Umbilical cord (tissue), 1 donor: ENCODE measurements at regions not wholly inside any gene's neighbourhood (a gene's known extent, or its start where the extent isn't known, plus 50 kb on each side); places are given as distances from the start of the nearest gene placed in this dataset.
"Not testable (repeated sequence)": the region's sequence is repeated elsewhere in the genome, so short reads cannot be mapped to it uniquely, and the experiment has no call there.

Source experiments
- DNase-seq: peaks from one replicate; pipeline ENCODE4 v3.0.0-alpha.2; 2015; ENCODE audit warnings: low spot score

DNA sequence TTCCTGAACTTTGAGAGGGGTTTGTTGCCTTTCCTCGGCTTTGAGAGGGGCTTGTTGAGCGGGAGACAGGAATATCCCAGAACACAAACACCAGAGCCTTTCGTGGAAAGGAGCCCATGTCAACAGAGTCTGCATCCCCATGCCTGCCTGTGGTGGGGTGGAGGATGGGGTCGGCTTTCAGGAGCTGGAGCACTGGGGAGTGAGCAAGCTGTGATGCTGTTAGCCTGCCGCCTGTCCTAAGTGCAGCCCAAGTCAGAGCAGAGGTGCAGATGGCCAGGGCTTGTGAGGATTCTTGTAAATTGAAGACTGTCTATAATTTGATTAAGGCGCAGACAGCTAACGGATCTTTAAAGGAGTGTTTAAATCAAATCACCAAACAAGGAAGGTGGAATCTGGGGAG lies 103.3 kb upstream of the ANK2 start:
- DNase-seq = no peak

DNA sequence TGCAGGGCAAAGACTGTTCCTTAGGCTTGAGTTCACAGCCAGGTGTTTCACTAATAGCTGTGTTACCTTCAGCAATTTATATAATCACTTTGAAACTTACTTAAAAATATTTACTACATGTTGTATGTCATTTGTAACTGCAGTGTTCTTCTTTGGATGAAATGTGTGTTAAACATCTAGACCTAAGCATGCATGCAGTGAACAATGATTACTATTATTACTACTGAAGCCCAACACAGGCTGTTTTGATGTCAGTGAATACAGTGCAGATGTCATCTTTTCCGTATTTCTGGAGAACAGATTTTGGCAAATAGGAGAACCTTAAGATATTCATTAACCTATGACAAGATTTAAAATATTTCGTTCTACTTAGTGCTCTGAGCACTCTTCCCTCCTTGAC lies 101.8 kb upstream of the ANK2 start:
- no peak for DNase-seq

DNA sequence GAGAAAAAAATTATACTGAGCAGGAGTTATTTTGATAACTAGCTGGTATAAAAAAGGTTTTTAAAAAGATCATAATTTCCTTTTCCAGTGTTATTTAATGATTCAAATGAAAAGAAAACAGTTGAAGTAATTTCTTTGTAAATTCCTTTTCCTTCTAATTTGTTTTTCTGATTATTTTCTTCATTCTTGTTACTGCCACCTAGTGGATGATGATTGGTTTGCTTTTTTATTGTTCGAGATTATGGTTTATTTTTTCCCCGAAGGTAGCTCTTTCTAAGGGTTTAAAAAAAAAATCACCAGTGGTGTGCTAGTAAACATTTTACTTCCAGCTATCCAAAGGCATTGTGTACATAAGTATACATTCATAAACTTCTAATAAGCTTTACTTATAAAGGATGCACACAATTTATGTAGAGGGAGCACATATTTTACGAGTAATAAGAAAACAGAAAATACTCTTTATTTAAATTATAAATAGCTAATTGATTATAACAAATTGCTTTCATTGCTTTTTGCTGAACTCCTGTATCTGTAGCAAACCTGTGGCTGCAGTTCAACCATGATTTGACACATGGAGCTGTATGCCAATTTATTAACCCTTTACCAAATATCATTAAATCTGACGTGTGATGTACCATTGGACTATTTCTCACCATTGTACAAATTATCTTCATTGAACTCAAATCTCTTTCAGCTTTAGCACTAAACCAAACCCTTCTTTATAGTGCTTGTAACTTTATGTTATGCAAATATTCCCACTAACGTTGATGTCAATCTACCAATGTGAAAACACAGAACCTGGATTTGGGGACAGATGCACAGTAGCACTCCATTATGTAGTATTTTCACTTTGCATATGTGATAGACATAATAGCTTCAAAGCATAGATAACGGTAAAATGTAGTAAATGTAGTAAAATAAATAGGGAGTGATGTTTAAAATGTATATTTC lies 97.8 kb upstream of the ANK2 start:
- DNase-seq = no peak

DNA sequence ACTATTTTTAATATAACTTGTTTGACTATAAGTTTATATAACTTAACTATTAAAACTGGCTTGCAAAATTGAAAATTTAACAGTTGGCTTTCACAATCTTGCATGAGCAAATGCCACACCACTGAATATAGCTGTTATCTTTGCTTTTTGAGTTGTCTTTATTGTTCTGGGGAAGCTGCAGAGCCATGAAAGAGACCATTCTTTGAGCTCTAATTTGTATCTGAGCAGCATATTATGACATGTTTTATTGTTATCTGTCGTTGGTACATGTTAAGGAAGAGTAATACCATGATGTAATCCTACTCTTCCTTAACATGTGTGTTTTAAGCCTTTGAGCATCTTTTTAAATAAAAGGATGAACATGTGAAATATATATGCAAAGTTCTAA lies 97.1 kb upstream of the ANK2 start:
- DNase-seq = no peak

DNA sequence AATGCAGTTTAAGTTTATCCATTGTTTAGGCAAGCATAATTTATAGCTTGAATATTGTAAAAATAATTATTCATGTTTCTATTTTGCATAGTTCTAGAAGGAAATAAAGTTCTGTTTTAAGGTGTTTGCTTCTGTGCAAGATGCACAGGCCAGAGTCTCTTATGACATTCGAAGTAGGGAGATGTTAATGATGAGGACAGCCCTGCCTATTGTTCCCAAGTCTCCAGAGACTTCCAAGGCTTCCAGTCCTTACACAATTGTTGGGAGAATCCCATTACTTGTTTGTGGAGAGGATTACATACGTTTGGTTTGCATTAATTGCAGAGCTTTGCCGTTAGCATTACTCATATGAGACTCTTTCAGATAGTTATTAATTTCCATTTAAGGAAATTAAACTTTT lies 96.2 kb upstream of the ANK2 start:
- no peak for DNase-seq

DNA sequence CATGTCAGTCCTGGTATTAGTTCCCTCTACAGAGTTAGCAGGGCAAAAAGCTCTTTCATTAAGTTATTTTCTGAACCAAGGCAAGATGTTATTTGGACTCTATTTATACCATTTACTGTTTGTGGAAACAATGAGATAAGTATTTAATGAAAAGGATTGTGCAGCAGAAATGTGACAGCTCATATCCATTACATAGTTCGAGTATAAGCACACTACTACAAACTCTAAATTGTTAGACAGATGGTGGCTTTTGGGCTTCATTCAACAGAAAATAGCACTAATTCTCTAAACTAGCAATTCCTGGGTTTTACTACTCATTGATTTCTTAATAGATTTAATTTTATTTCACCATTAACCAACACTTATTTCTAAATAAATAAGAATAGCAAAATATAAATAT lies 95.2 kb upstream of the ANK2 start:
- DNase-seq = no peak

DNA sequence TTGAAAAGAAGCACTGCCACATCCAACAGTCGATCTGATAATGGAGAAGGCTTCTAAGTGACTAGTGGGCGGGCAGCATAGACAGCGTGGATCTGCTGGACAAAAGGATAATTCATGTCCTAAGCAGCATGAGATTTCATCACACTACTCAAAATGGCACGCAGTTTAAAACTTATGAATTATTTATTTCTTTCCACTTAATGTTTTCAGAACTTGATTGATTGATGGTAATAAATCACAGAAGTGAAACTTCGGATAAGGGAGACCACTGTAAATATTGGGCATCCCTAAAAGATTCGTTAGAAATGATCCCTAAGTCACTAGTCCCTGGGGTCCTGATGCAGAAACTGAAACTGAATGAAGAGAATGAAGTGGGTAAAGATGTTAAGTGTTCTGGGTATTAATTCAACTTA lies 93.0 kb upstream of the ANK2 start:
- DNase-seq = no peak

DNA sequence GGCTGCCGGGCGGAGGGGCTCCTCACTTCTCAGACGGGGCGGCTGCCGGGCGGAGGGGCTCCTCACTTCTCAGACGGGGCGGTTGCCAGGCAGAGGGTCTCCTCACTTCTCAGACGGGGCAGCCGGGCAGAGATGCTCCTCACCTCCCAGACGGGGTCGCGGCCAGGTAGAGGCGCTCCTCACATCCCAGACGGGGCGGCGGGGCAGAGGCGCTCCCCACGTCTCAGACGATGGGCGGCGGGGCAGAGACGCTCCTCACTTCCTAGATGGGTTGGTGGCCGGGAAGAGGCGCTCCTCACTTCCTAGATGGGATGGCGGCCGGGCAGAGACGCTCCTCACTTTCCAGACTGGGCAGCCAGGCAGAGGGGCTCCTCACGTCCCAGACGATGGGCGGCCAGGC lies 91.7 kb upstream of the ANK2 start:
- DNase-seq = not testable (repeated sequence)

DNA sequence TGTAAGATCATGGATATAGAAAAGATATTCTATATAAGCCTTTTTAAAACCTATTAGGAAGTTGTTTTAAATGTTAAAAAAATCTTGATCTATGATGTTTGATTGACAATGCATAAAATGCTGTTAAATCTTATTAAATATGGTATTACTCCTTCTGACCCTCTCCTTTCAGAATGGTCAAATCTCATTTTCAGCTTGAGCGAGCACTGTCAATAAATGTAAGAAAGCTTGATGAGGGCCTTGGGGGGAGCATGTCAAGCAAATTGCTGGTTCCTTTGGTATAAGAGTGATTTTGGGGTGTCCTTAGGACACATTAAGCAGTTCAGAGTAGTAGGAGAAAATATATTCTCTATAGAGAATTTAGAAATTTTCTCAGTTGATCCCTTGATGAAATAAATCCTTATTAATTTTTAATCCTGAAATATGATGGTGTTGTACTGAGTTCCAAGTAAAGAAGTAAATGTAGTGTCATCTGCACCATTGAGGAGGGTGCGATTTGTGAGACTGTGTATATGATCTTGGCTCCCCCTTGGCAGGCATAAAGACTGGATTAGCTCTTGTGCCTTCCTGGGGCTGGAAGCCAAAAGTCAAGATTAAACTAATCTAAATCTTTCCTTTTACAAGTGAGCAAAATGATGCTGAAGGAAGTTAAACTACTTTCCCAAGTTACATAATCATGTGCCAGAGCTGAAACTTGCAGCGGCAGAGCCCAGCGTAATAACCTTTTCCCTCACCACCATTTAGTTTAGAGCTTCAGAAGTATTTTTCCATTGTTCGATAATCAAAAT lies 82.6 kb upstream of the ANK2 start:
- peak; percentile 14 for DNase-seq

DNA sequence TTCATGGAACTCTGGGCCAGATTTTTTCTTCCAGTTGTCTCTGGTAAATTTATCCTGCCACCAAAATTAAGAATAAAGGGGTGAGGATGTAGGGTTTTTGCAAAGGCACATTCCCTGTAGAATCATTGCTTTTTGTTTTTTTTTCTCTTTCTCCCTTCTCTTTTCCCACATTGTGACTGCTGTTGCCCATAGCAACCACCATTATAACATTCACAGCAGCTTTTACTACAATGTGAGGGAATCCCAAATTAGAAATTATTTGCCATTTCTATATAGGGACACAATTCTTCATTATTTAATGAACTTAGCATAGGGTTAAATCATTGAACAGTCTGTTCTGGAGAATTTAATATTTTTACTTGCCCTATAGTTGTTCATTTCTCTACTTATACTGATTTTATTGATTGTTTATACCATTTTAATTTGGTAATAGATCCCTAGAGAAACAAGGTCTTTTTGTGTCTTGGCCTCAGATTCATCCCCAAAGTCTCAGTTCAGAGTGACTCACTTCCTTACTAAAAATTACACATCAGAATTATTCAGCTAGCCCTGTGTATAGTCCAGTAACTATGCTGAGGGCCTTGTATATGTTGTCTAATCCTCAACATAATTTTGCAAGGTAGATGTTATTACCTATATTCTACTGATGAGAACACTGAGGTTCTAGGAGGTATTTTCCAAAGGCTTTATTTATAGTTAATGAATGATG lies 80.8 kb upstream of the ANK2 start:
- DNase-seq = no peak

DNA sequence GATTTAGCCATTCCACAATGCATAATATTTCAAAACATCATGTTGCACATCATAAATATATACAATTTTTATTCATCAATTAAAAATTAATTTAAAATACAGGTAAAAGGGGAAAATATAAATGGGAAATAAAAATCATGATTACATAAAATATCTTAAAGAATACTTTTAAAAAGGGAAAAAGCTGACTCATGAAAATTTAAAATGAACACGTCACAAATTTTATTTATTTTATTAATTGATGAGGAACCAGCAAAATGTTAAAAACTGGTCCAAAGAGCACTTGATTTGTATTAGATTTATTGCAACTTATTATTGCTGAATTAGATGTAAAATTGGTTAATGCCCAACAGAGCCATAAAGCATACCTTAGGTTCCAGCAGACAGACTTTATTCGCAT lies 78.5 kb upstream of the ANK2 start:
- no peak for DNase-seq

DNA sequence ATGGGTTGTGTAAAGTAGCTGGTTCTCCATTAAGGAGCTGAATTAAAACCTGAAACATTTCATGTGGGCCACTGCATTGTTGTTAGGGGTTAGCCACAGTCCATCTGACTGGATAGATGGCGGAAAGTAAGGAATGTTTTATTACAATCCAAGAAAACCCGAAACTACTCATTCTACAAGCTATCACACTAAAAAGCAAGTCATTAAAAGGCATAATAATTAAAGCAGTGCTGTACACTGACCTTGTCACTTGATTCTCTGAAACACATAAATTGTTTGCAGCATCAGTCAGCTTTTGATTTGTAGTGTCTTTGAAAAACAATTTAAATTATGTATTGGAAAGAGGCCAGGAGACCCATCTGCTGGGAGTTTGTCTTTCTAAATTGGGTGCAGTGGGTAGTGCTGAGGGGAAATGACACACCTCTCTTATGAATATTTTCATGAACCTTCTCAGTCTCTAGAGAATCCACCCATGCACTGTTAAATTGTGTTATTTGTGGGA lies 75.7 kb upstream of the ANK2 start:
- DNase-seq = no peak

DNA sequence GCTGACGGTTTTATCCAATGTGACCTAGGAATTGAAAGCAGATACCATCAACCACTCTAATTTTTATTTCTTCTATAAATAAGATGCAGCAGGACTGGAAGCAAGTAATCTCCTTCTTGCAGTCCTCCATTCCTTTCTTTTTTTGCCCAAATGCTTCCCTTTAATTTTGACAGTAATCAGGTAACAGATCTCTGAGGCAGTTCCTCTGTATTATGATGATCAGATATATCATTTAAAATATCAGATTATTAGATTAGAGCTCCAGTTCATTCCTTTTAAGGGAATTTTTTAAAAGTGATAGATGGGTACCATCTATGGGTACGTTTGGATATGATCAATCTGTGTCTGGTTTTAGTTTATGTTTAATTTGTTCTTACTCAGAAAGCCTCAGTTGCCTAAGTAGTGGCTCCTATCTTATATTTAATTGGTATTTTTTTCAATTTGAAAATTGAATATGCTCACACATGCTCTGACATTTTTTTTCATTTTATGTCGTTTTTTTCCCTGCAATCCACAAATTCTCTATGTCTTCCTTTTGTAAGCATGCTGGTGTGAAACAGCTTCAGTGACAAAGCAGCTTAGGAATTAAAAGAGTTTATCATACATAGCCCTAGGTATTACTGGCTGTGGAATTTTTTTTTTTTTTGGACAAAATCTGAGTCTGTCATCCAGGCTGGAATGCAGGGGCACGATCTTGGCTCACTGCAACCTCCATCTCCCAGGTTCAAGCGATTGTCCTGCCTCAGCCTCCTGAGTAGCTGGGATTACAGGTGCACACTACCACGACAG lies 73.7 kb upstream of the ANK2 start:
- DNase-seq = no peak

DNA sequence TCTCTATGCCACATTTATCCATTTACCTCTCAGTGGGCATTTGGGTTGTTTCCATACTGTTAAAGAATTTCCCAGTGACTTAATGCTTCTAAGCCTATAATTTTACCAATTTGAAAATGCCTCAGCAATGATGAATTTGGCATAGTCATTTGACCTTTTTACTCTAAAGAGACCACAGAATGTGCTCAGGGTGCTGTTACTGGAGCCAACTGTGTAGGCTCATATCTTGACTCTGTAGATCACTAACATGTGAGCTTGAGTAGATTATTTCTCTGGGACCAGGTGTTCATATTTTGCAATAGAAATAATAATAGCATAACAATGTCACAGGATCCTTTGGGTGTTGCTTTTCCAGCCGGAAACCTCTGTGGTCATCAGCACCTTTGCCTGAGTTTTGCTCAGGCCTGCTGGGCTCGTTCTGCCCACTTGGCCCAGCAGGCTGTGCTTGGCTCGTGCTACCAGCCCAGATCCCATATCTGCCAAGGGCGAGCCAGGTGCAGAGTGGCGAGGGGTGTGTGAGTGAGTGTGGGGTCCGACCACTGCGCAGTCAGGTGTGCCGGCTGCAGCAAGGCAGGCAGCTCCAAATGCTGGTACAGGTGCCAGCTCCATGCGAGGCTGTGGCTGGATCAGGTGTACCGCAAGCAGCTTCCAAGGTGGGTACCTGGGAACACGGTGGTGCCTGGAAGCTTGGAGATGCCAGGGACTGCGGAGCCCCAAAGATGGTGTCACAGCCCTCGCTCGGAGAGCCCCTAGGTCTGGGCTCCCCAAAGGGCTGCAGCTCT lies 70.6 kb upstream of the ANK2 start:
- DNase-seq = no peak

DNA sequence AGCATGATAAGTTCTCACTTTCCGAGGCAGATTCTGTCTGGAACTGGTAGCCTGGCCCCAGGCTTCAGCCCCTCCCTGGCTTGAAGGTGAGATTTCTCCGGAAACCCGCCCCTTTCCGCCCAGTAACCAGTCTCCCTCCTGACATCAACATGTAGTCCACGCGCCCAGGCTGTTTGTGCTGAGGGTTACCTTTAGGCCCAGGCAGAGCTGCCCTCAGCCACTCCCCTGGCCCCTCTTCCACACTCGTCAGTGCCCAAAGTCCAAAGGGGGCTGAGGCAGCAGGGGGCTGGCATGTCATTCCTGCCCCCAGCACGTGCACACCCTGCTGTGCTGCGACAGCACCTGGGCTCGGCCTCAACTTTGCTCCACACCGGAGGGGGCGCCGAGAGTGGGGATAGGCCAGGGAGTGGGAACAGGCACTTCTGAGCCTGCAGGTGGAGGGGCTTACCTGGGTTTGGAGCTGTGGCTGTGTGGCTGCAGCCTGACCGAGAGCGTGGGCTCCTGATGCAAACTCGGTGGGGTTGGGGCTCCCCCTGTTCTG lies 69.5 kb upstream of the ANK2 start:
- DNase-seq = no peak

DNA sequence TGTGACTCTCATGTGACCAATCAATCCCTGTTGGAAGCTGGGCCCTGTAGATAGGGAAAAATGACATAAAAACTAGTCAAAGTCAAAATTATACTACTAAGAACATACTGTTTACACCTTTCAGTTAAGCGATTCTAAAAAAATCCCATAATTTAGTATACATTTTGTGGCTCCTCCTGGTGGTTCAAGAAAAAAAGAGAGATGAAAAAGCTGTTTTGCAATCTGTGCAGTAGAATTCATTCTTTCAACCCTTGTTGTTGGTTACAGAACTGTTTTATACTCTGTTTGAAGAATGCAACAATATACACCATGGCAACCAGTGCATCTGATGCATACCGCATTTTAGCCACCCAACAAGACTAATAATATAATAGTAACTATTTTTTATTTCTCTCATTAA lies 66.8 kb upstream of the ANK2 start:
- no peak for DNase-seq

DNA sequence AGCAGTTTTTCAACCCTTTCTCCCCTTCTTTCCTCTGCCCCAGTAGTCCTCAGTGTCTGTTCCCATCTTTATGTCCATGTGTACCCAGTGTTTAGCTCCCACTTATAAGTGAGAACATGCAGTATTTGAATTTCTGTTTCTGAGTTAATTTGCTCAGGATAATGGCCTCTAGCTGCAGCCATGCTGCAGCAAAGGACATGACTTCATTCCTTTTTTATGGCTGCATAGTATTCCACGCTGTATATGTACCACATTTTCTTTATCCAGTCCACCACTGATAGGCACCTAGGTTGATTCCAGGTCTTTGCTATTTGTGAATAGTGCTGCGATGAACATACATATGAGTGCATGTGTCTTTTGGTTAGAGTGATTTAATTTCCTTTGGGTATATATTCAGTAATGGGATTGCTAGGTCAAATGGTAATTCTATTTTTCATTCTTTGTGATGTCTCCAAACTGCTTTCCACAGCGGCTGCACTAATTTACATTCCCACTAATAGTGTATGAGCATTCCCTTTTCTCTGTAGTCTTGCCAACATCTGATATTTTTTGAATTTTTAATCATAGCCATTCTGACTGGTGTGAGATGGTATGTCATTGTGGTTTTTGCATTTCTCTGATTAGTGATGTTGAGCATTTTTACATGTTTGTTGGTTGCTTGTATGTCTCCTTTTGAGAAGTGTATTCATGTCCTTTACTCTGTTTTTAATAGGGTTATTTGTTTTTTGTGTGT lies 54.6 kb upstream of the ANK2 start:
- DNase-seq = no peak
